ENCODE measurements at regions not wholly inside any gene's neighbourhood (a gene's known extent, or its start where the extent isn't known, plus 50 kb on each side); places are given as distances from the start of the nearest gene placed in this dataset.
A peak's percentile ranks its signal among the peaks of the same experiment; 100 is the strongest.

GRCh38 chr2:43160778-43161177 lies 65.6 kb downstream of the ZFP36L2 start:
- H3K27ac ChIP-seq = peak overlapping the region; percentile 86 to 87
- H3K9me3 ChIP-seq = no peaks in the 10 kb centered on the region
- no peak for TF ChIP-seq CTCF (IDR thresholded peaks at IDR 0.05)
- H3K4me3 ChIP-seq = no peak overlapping the region
- no peaks in the 10 kb centered on the region for H3K36me3 ChIP-seq
- peaks cover 0 to 48% of the 10 kb centered on the region in 2 donors for H3K4me1 ChIP-seq
- DNase-seq (ENCODE audit: low spot score) = no peak
- H3K27me3 ChIP-seq = no peaks in the 10 kb centered on the region

- no peak for DNase-seq (ENCODE audit: low spot score)
- no peaks in the 10 kb centered on the region for H3K36me3 ChIP-seq
- H3K4me3 ChIP-seq = no peak overlapping the region
- H3K27ac ChIP-seq = peak overlapping the region; percentile 86 to 87
- H3K9me3 ChIP-seq = no peaks in the 10 kb centered on the region
- no peak for TF ChIP-seq CTCF (IDR thresholded peaks at IDR 0.05)
- peaks cover 0 to 48% of the 10 kb centered on the region in 2 donors for H3K4me1 ChIP-seq
- no peaks in the 10 kb centered on the region for H3K27me3 ChIP-seq
These were observed 66.6 kb downstream of the ZFP36L2 start for GRCh38 chr2:43159797-43160196.

GRCh38 chr2:43158259-43158880 lies 68.0 kb downstream of the ZFP36L2 start:
- peak; percentile 89 for DNase-seq (ENCODE audit: low spot score)
- no peak for TF ChIP-seq CTCF (IDR thresholded peaks at IDR 0.05)
- H3K27me3 ChIP-seq = no peaks in the 10 kb centered on the region
- no peaks in the 10 kb centered on the region for H3K36me3 ChIP-seq
- no peaks in the 10 kb centered on the region for H3K9me3 ChIP-seq
- peaks cover 0 to 57% of the 10 kb centered on the region in 2 donors for H3K4me1 ChIP-seq
- H3K4me3 ChIP-seq = no peak overlapping the region
- H3K27ac ChIP-seq = peak overlapping the region; percentile 86 to 87

GRCh38 chr2:43157506-43158246 lies 68.7 kb downstream of the ZFP36L2 start:
- no peak for DNase-seq (ENCODE audit: low spot score)
- no peaks in the 10 kb centered on the region for H3K36me3 ChIP-seq
- peaks cover 0 to 64% of the 10 kb centered on the region in 2 donors for H3K4me1 ChIP-seq
- no peak overlapping the region for H3K4me3 ChIP-seq
- H3K9me3 ChIP-seq = no peaks in the 10 kb centered on the region
- peak overlapping the region; percentile 86 to 87 for H3K27ac ChIP-seq
- no peak for TF ChIP-seq CTCF (IDR thresholded peaks at IDR 0.05)
- no peaks in the 10 kb centered on the region for H3K27me3 ChIP-seq

GRCh38 chr2:43155851-43156411 lies 70.5 kb downstream of the ZFP36L2 start:
- Histone ChIP-seq H3K27me3 (no peaks in the 10 kb centered on the region), H3K27ac (no peak overlapping the region), H3K9me3 (no peaks in the 10 kb centered on the region), H3K4me1 (peaks cover 0 to 58% of the 10 kb centered on the region in 2 donors), H3K36me3 (no peaks in the 10 kb centered on the region), H3K4me3 (no peak overlapping the region)
- no peak for TF ChIP-seq CTCF (IDR thresholded peaks at IDR 0.05)
- DNase-seq (ENCODE audit: low spot score) = no peak
